GM12892 (cell line): ENCODE measurements at regions not wholly inside any gene's neighbourhood (a gene's known extent, or its start where the extent isn't known, plus 50 kb on each side); places are given as distances from the start of the nearest gene placed in this dataset.

Source experiments
- POLR2A ChIP-seq: IDR thresholded peaks from 2 replicates; pipeline ENCODE4 v1.6.1; 2011; ENCODE audit warnings: low read depth, low read length, control low read depth
- POLR2AphosphoS5 ChIP-seq: IDR thresholded peaks from 2 replicates; pipeline ENCODE4 v1.6.1; 2011; ENCODE audit warnings: low read depth, low read length, control low read depth
- TAF1 ChIP-seq: IDR thresholded peaks from 2 replicates; pipeline ENCODE4 v1.6.1; 2011; ENCODE audit warnings: low read depth, mild to moderate bottlenecking, control low read depth, low read length, borderline replicate concordance

DNA sequence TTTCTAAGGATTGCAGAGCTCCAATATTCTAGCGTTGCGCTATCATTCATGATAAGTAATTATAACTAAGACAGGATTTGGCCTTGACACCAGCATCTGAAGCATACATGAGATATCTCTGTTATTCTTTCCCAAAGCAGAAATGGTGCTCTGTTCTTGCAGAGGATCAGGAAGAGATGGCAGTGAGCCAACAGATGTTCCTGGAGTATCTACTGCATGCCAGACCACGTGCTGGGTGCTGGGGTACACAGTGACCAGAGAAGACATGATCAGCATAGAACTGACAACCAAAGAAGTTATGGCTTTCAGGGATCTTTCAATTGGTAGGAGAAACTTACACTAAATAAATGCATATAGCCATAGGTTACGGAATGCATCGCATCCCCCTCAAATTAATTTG, 63.7 kb upstream of the PLXNA4 start:
- TF ChIP-seq POLR2A: no peak
- TF ChIP-seq TAF1: no peak
- no peak for TF ChIP-seq POLR2AphosphoS5
